ENCODE measurements at regions not wholly inside any gene's neighbourhood (a gene's known extent, or its start where the extent isn't known, plus 50 kb on each side); places are given as distances from the start of the nearest gene placed in this dataset.

DNA sequence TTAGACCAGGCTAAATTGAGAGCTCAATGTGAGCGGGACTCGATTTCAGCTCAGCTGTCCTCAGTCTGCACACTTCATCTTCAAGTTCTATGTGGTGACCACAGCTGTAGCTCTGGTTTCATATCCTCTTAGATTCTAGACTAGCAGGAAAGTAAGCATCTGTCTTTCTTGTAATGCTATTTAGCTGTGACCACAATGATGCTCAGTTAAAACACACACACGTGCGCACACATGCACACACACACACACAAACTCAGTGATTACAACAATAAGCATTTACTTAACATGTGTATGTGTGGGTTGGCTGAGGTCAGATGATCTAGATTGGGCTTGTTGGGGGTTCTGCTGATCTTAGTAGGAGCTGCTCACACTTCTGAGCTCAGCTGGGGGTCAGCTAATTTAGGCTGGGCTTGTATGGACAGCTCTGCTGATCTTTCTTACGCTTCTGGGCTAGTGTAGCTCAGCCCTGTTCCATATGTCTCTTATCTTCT is 82.5 kb downstream of the ZNF365 start:
- Histone ChIP-seq H3K79me2 (replicated peaks; ENCODE audit: insufficient read depth) (no peaks in the 10 kb centered on the region), H4K20me1 (replicated peaks; ENCODE audit: insufficient read depth) (no peaks in the 10 kb centered on the region), H3K4me2 (no peak overlapping the region), H3K27ac (ENCODE audit: low read depth) (no peak overlapping the region), H3K27me3 (ENCODE audit: insufficient read depth) (no peaks in the 10 kb centered on the region), H3K4me3 (no peak overlapping the region), H2AFZ (no peak overlapping the region), H3K9me2 (ENCODE audit: insufficient read depth) (peaks cover 5% of the 10 kb centered on the region; the same call in 1 of the 2 replicates), H3F3A (replicated peaks; ENCODE audit: low read depth) (no peaks in the 10 kb centered on the region), H3K4me1 (ENCODE audit: insufficient read depth) (no peaks in the 10 kb centered on the region), H3K36me3 (ENCODE audit: insufficient read depth) (no peaks in the 10 kb centered on the region)
- ATAC-seq, result no peak
- DNase-seq (ENCODE audit: low spot score), result no peak
- Mint-ChIP-seq H3K27ac (no peak overlapping the region), H3K27me3 (ENCODE audit: insufficient read depth, low read depth, poor library complexity) (no peaks in the 10 kb centered on the region), H3K9me3 (no peaks in the 10 kb centered on the region; the same call in 2 of the 3 replicates), H3K36me3 (ENCODE audit: low read depth) (no peaks in the 10 kb centered on the region), H3K4me3 (no peak overlapping the region), H3K4me1 (no peaks in the 10 kb centered on the region; the same call in 2 of the 3 replicates)
- no peak for TF ChIP-seq CREB1 (CRISPR knock-in tag; IDR thresholded peaks at IDR 0.05; ENCODE audit: low read depth)
- TF ChIP-seq, protein P1, sequence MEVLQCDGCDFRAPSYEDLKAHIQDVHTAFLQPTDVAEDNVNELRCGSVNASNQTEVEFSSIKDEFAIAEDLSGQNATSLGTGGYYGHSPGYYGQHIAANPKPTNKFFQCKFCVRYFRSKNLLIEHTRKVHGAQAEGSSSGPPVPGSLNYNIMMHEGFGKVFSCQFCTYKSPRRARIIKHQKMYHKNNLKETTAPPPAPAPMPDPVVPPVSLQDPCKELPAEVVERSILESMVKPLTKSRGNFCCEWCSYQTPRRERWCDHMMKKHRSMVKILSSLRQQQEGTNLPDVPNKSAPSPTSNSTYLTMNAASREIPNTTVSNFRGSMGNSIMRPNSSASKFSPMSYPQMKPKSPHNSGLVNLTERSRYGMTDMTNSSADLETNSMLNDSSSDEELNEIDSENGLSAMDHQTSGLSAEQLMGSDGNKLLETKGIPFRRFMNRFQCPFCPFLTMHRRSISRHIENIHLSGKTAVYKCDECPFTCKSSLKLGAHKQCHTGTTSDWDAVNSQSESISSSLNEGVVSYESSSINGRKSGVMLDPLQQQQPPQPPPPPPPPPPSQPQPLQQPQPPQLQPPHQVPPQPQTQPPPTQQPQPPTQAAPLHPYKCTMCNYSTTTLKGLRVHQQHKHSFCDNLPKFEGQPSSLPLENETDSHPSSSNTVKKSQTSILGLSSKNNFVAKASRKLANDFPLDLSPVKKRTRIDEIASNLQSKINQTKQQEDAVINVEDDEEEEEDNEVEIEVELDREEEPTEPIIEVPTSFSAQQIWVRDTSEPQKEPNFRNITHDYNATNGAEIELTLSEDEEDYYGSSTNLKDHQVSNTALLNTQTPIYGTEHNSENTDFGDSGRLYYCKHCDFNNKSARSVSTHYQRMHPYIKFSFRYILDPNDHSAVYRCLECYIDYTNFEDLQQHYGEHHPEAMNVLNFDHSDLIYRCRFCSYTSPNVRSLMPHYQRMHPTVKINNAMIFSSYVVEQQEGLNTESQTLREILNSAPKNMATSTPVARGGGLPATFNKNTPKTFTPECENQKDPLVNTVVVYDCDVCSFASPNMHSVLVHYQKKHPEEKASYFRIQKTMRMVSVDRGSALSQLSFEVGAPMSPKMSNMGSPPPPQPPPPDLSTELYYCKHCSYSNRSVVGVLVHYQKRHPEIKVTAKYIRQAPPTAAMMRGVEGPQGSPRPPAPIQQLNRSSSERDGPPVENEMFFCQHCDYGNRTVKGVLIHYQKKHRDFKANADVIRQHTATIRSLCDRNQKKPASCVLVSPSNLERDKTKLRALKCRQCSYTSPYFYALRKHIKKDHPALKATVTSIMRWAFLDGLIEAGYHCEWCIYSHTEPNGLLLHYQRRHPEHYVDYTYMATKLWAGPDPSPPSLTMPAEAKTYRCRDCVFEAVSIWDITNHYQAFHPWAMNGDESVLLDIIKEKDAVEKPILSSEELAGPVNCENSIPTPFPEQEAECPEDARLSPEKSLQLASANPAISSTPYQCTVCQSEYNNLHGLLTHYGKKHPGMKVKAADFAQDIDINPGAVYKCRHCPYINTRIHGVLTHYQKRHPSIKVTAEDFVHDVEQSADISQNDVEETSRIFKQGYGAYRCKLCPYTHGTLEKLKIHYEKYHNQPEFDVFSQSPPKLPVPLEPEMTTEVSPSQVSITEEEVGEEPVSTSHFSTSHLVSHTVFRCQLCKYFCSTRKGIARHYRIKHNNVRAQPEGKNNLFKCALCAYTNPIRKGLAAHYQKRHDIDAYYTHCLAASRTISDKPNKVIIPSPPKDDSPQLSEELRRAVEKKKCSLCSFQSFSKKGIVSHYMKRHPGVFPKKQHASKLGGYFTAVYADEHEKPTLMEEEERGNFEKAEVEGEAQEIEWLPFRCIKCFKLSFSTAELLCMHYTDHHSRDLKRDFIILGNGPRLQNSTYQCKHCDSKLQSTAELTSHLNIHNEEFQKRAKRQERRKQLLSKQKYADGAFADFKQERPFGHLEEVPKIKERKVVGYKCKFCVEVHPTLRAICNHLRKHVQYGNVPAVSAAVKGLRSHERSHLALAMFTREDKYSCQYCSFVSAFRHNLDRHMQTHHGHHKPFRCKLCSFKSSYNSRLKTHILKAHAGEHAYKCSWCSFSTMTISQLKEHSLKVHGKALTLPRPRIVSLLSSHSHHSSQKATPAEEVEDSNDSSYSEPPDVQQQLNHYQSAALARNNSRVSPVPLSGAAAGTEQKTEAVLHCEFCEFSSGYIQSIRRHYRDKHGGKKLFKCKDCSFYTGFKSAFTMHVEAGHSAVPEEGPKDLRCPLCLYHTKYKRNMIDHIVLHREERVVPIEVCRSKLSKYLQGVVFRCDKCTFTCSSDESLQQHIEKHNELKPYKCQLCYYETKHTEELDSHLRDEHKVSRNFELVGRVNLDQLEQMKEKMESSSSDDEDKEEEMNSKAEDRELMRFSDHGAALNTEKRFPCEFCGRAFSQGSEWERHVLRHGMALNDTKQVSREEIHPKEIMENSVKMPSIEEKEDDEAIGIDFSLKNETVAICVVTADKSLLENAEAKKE (CRISPR knock-in tag; IDR thresholded peaks at IDR 0.05), result no peak
- TF ChIP-seq, protein P2, sequence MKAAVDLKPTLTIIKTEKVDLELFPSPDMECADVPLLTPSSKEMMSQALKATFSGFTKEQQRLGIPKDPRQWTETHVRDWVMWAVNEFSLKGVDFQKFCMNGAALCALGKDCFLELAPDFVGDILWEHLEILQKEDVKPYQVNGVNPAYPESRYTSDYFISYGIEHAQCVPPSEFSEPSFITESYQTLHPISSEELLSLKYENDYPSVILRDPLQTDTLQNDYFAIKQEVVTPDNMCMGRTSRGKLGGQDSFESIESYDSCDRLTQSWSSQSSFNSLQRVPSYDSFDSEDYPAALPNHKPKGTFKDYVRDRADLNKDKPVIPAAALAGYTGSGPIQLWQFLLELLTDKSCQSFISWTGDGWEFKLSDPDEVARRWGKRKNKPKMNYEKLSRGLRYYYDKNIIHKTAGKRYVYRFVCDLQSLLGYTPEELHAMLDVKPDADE (IDR thresholded peaks at IDR 0.05), result no peak
- TF ChIP-seq, protein P3, sequence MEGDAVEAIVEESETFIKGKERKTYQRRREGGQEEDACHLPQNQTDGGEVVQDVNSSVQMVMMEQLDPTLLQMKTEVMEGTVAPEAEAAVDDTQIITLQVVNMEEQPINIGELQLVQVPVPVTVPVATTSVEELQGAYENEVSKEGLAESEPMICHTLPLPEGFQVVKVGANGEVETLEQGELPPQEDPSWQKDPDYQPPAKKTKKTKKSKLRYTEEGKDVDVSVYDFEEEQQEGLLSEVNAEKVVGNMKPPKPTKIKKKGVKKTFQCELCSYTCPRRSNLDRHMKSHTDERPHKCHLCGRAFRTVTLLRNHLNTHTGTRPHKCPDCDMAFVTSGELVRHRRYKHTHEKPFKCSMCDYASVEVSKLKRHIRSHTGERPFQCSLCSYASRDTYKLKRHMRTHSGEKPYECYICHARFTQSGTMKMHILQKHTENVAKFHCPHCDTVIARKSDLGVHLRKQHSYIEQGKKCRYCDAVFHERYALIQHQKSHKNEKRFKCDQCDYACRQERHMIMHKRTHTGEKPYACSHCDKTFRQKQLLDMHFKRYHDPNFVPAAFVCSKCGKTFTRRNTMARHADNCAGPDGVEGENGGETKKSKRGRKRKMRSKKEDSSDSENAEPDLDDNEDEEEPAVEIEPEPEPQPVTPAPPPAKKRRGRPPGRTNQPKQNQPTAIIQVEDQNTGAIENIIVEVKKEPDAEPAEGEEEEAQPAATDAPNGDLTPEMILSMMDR (conservative IDR thresholded peaks at IDR 0.05; ENCODE audit: low read depth in 2 of 2), result no peak
- no peak for TF ChIP-seq JUNB (IDR thresholded peaks at IDR 0.05; ENCODE audit: unreplicated experiment)
- TF ChIP-seq POLR2AphosphoS5 (IDR thresholded peaks at IDR 0.05; ENCODE audit: low read depth), result no peak
- TF ChIP-seq, protein P4, sequence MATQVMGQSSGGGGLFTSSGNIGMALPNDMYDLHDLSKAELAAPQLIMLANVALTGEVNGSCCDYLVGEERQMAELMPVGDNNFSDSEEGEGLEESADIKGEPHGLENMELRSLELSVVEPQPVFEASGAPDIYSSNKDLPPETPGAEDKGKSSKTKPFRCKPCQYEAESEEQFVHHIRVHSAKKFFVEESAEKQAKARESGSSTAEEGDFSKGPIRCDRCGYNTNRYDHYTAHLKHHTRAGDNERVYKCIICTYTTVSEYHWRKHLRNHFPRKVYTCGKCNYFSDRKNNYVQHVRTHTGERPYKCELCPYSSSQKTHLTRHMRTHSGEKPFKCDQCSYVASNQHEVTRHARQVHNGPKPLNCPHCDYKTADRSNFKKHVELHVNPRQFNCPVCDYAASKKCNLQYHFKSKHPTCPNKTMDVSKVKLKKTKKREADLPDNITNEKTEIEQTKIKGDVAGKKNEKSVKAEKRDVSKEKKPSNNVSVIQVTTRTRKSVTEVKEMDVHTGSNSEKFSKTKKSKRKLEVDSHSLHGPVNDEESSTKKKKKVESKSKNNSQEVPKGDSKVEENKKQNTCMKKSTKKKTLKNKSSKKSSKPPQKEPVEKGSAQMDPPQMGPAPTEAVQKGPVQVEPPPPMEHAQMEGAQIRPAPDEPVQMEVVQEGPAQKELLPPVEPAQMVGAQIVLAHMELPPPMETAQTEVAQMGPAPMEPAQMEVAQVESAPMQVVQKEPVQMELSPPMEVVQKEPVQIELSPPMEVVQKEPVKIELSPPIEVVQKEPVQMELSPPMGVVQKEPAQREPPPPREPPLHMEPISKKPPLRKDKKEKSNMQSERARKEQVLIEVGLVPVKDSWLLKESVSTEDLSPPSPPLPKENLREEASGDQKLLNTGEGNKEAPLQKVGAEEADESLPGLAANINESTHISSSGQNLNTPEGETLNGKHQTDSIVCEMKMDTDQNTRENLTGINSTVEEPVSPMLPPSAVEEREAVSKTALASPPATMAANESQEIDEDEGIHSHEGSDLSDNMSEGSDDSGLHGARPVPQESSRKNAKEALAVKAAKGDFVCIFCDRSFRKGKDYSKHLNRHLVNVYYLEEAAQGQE (IDR thresholded peaks at IDR 0.05; ENCODE audit: unreplicated experiment), result no peak
- no peak for TF ChIP-seq NANOG (IDR thresholded peaks at IDR 0.05; ENCODE audit: borderline replicate concordance)
- TF ChIP-seq EZH2phosphoT487 (IDR thresholded peaks at IDR 0.05; ENCODE audit: unreplicated experiment), result no peak
- TF ChIP-seq ZNF114 (CRISPR knock-in tag; IDR thresholded peaks at IDR 0.05), result no peak
- no peak for TF ChIP-seq EZH2 (IDR thresholded peaks at IDR 0.05; ENCODE audit: low read depth, unreplicated experiment)
- TF ChIP-seq STAT1 (IDR thresholded peaks at IDR 0.05; ENCODE audit: unreplicated experiment), result no peak
- TF ChIP-seq ZNF331 (CRISPR knock-in tag; IDR thresholded peaks at IDR 0.05; ENCODE audit: low read depth), result no peak
